Adrenal gland (tissue), 9 donors: ENCODE measurements at regions not wholly inside any gene's neighbourhood (a gene's known extent, or its start where the extent isn't known, plus 50 kb on each side); places are given as distances from the start of the nearest gene placed in this dataset.
"Not testable (repeated sequence)": the region's sequence is repeated elsewhere in the genome, so short reads cannot be mapped to it uniquely, and the experiment has no call there.

Source experiments
- DNase-seq, 7 donors: peaks; one replicate each; pipeline ENCODE4 v3.0.0-alpha.2; 2019 to 2020
- H3K27ac ChIP-seq, 5 donors: fragments of 200-600 bp; sonication (generic) in 4 of 5; 1 replicate in 3 of 5; 2 replicates in 2 of 5; pipeline versions ENCODE4 v1.5.1 to v1.8.0; 2016 to 2020; ENCODE audit warnings: mild to moderate bottlenecking in 1 of 5
- H3K27me3 ChIP-seq: fragments of 200-600 bp; 2 replicates; pipeline ENCODE4 v1.8.0; 2021
- H3K36me3 ChIP-seq, 2 donors: fragments of 200-600 bp; replicated peaks in 1 of 2; 1 replicate in 1 of 2; 2 replicates in 1 of 2; pipeline versions ENCODE4 v1.5.1 to v1.8.0; 2018 to 2022
- H3K4me1 ChIP-seq, 2 donors: fragments of 200-600 bp; replicated peaks in 1 of 2; 1 replicate in 1 of 2; 2 replicates in 1 of 2; pipeline versions ENCODE4 v1.5.1 to v1.8.0; 2018 to 2021
- H3K4me3 ChIP-seq, 4 donors: fragments of 200-600 bp; sonication (generic) in 3 of 4; one replicate each; pipeline ENCODE4 v1.5.1; 2016 to 2018
- H3K9me3 ChIP-seq, 3 donors: fragments of 200-600 bp; sonication (generic) in 1 of 3; replicated peaks in 1 of 3; 1 replicate in 2 of 3; 2 replicates in 1 of 3; pipeline versions ENCODE4 v1.5.1 to v1.8.0; 2016 to 2021
- POLR2A ChIP-seq, 2 donors: fragments of 450-650 bp; IDR thresholded peaks; one replicate each; pipeline ENCODE4 v1.6.1; 2017; ENCODE audit warnings: antibody characterized with exemption in 2 of 2, mild to moderate bottlenecking in 2 of 2, moderate library complexity in 1 of 2
- WGBS, 4 donors: extraction: QIAGEN DNeasy Blood & Tissue Kit in 2 of 4; methylation state at CpG; one replicate each; pipeline versions ENCODE4 v1.1.5 to v1.1.7; 2013 to 2017; 5-methylcytosine and 5-hydroxymethylcytosine counted together
- intact Hi-C, 2 donors: fragments of 100-400 bp; cut with DNase I; formaldehyde crosslinking; loops; one replicate each; pipeline versions ENCODE4 v1.14.1 to v1.15.0; 2022 to 2023
- TF ChIP-seq, protein P1 (sequence below), 6 experiments: fragments of 450-650 bp in 4 of 6; fragments of 200-600 bp in 2 of 6; sonication (generic) in 1 of 6; IDR thresholded peaks; 1 replicate in 5 of 6; 2 replicates in 1 of 6; pipeline versions ENCODE4 v1.5.1 to v1.8.0; 2016 to 2021; ENCODE audit warnings: antibody characterized with exemption in 6 of 6, mild to moderate bottlenecking in 2 of 6, moderate library complexity in 1 of 6
- donor health status: healthy with polysubstance abuse.
- donor health status: Bipolar disorder and iron deficiency.
- donor health status: DM: yes; HTN: yes; CAD: no.
- donor health status: DM: no; HTN: no; CAD: no.
- donor health status: DM: no; HTN: no; CAD: no.

DNA sequence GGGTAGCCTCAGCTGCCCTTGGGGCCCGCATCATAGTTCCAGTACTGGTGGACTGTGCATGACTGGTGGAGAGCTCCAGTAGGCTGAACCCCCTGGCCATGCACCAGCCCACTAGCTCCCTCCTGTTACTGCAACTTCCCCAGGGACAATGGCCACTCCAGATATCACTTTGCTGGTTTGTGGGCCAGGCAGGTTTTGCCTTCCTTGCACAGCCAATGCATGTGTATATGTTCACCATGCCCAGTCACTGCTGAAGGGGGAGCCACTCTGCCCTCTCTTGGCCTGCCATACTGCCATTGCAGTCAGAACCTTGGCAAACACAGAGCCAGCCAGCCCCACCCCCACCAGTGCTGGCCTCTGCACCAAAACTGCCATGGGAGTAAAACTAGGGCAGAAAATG is 2095.3 kb upstream of the RAG2 start:
- Histone ChIP-seq H3K27me3 (no peaks in the 10 kb centered on the region), H3K36me3 (no peaks in the 10 kb centered on the region), H3K4me1 (no peaks in the 10 kb centered on the region), H3K27ac (no peak overlapping the region), H3K9me3 (no peaks in the 10 kb centered on the region), H3K4me3 (no peak overlapping the region)
- TF ChIP-seq POLR2A (IDR thresholded peaks at IDR 0.05), result no peak
- TF ChIP-seq, protein P1, sequence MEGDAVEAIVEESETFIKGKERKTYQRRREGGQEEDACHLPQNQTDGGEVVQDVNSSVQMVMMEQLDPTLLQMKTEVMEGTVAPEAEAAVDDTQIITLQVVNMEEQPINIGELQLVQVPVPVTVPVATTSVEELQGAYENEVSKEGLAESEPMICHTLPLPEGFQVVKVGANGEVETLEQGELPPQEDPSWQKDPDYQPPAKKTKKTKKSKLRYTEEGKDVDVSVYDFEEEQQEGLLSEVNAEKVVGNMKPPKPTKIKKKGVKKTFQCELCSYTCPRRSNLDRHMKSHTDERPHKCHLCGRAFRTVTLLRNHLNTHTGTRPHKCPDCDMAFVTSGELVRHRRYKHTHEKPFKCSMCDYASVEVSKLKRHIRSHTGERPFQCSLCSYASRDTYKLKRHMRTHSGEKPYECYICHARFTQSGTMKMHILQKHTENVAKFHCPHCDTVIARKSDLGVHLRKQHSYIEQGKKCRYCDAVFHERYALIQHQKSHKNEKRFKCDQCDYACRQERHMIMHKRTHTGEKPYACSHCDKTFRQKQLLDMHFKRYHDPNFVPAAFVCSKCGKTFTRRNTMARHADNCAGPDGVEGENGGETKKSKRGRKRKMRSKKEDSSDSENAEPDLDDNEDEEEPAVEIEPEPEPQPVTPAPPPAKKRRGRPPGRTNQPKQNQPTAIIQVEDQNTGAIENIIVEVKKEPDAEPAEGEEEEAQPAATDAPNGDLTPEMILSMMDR (IDR thresholded peaks at IDR 0.05), result no peak
- no peak for DNase-seq
- 94 to 100% (median 100%) methylated on average over 1 of the region's 1 CpG; no CpG with 5 or more reads in 1 of the 4 donors for WGBS, 4 donors
- intact Hi-C loops, result no loop called here

DNA sequence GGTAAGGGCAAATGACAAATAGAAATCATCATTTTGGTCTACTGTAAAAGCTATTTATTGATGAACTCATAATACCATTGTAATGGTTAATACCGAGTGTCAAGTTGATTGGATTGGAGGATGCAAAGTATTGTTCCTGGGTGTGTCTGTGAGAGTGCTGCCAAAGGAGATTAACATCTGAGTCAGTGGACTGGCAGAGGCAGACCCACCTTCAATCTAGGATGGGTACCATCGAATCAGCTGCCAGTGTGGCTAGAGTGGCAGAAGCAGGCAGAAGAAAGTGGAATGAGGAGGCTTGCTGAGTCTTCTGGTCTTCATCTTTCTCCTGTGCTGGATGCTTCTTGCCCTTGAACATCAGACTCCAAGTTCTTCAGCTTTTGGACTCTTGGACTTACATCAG is 2092.2 kb upstream of the RAG2 start:
- H3K27ac ChIP-seq, intact Hi-C loops, H3K4me1 ChIP-seq, H3K9me3 ChIP-seq, H3K36me3 ChIP-seq, H3K4me3 ChIP-seq, H3K27me3 ChIP-seq, DNase-seq: not testable (repeated sequence)
- 73 to 91% (median 78%) methylated on average over 2 of the region's 2 CpGs for WGBS, 4 donors

DNA sequence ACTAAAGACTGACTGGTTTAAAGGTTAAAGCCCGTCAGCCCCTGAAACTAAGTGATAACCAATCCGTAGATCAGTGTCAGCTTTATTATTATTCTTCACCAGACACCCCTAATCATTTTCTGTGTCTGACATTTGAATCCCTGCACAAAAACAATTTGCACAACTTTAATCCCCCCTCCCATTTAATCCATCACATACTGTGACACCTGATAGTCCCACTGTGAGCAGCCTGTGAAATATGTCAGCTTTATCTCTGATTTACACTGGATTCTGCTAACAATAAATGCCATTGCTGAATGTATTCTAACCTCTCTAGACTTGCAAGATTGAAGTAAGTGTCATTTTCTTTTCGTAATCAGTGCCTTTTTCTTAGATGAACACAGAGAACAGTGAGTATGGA is 2089.0 kb upstream of the RAG2 start:
- Histone ChIP-seq H3K9me3 (no peaks in the 10 kb centered on the region), H3K4me3 (no peak overlapping the region), H3K36me3 (no peaks in the 10 kb centered on the region), H3K27me3 (no peaks in the 10 kb centered on the region), H3K27ac (no peak overlapping the region), H3K4me1 (no peaks in the 10 kb centered on the region)
- TF ChIP-seq, protein P1 (IDR thresholded peaks at IDR 0.05), result no peak
- no peak for TF ChIP-seq POLR2A (IDR thresholded peaks at IDR 0.05)
- DNase-seq, result no peak
- intact Hi-C loops, result no loop called here
- whole genome bisulfite sequencing, 4 donors, result 65 to 77% (median 73%) methylated on average over 3 of the region's 3 CpGs

DNA sequence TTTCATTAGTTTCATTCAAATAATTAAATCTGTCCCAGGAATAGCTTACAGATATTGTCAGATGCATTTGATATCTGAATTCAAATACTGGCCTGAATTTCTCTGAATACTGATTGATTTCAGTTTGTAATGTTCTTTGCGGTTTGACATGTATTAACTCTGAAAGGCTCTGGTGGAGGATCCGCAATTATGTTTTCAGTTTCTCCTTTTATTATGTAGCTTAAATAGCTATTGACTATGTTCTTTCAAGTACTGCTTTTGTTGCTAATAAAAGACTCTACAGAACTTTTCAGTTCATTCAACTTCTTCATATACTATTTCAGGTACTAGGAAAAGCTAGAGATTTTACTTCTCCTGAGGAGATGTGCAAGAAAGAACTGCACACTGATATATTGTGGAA is 2085.4 kb upstream of the RAG2 start:
- Histone ChIP-seq H3K4me3 (no peak overlapping the region), H3K9me3 (no peaks in the 10 kb centered on the region), H3K27ac (no peak overlapping the region), H3K27me3 (no peaks in the 10 kb centered on the region), H3K4me1 (peaks cover 0 to 3% of the 10 kb centered on the region in 2 donors), H3K36me3 (no peaks in the 10 kb centered on the region)
- WGBS, 4 donors, result 93 to 96% (median 95%) methylated on average over 2 of the region's 2 CpGs
- intact Hi-C loops, result no loop called here
- DNase-seq, result no peak
- TF ChIP-seq, protein P1 (IDR thresholded peaks at IDR 0.05), result no peak
- no peak for TF ChIP-seq POLR2A (IDR thresholded peaks at IDR 0.05)

DNA sequence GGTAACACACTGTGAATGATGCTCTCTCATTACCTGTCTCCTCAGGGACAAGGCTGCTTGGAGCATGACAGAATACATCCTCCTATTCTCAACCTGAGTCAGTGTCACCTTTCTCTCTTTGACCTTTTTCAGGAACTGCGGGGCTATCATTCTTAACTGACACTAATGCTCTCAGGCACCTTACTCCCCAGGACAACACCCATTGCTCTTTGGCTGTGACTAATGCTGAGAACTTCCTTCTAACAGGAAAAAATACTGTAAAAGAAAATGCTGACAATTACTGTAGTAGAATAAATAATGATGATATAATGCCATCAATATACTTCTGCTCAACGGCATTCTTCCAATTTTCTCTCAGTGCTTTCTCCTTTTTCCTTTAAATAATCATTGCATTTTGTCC is 2082.7 kb upstream of the RAG2 start:
- Histone ChIP-seq H3K36me3 (no peaks in the 10 kb centered on the region), H3K4me1 (peaks cover 0 to 3% of the 10 kb centered on the region in 2 donors), H3K9me3 (no peaks in the 10 kb centered on the region), H3K4me3 (no peak overlapping the region), H3K27ac (no peak overlapping the region), H3K27me3 (no peaks in the 10 kb centered on the region)
- DNase-seq, result no peak
- intact Hi-C loops, result no loop called here
- TF ChIP-seq POLR2A (IDR thresholded peaks at IDR 0.05), result no peak
- TF ChIP-seq, protein P1 (IDR thresholded peaks at IDR 0.05), result no peak
- 78 to 92% (median 88%) methylated on average over 2 of the region's 2 CpGs for whole genome bisulfite sequencing, 4 donors
